Natural killer cell (primary cell): ENCODE measurements at regions not wholly inside any gene's neighbourhood (a gene's known extent, or its start where the extent isn't known, plus 50 kb on each side); places are given as distances from the start of the nearest gene placed in this dataset.

Experiments used
- ATAC-seq, 3 donors: fragments of 150-1000 bp in 2 of 3; fragments of 200-7000 bp in 1 of 3; cut with Tn5 transposase; 1 replicate in 1 of 3; 2 replicates in 2 of 3; pipeline ENCODE4 v1.10.0; 2021; ENCODE audit warnings: mild to moderate bottlenecking in 2 of 3, moderate library complexity in 2 of 3
- DNase-seq, 2 donors: peaks; one replicate each; pipeline versions ENCODE4 v3.0.0 to v3.0.0-alpha.2; 2013 to 2021; ENCODE audit warnings: mixed read lengths in 1 of 2
- H3K27ac ChIP-seq: one replicate; pipeline ENCODE4 v1.5.1; 2013; ENCODE audit warnings: mild to moderate bottlenecking, low read length
- H3K27me3 ChIP-seq: one replicate; pipeline ENCODE4 v1.6.1; 2013; ENCODE audit warnings: low read length; ENCODE audit not compliant: control insufficient read depth, insufficient read depth
- H3K36me3 ChIP-seq: one replicate; pipeline ENCODE4 v1.6.1; 2013; ENCODE audit warnings: low read length; ENCODE audit not compliant: control insufficient read depth, insufficient read depth
- H3K4me1 ChIP-seq: one replicate; pipeline ENCODE4 v1.6.1; 2013; ENCODE audit warnings: low read length; ENCODE audit not compliant: control insufficient read depth, insufficient read depth
- H3K4me3 ChIP-seq: one replicate; pipeline ENCODE4 v1.5.1; 2013; ENCODE audit warnings: low read length
- H3K9me3 ChIP-seq: one replicate; pipeline ENCODE4 v1.6.1; 2013; ENCODE audit warnings: low read length; ENCODE audit not compliant: control insufficient read depth, insufficient read depth
- H3K27ac Mint-ChIP-seq, 2 donors: one replicate each; pipeline ENCODE4 v1.8.0; 2022; ENCODE audit warnings: mild to moderate bottlenecking in 2 of 2, mixed read lengths in 2 of 2, moderate library complexity in 1 of 2
- H3K27me3 Mint-ChIP-seq, 2 donors: one replicate each; pipeline ENCODE4 v1.8.0; 2022; ENCODE audit warnings: low read depth in 2 of 2, mixed read lengths in 2 of 2
- H3K36me3 Mint-ChIP-seq: one replicate; pipeline ENCODE4 v1.8.0; 2022; ENCODE audit warnings: mixed read lengths
- H3K4me1 Mint-ChIP-seq, 2 donors: one replicate each; pipeline ENCODE4 v1.8.0; 2022; ENCODE audit warnings: mixed read lengths in 2 of 2
- H3K4me3 Mint-ChIP-seq: one replicate; pipeline ENCODE4 v1.8.0; 2022; ENCODE audit warnings: mild to moderate bottlenecking, moderate library complexity, mixed read lengths
- H3K9me3 Mint-ChIP-seq, 2 donors: one replicate each; pipeline ENCODE4 v1.8.0; 2022; ENCODE audit warnings: mixed read lengths in 2 of 2
- WGBS: methylation state at CpG from one replicate; pipeline ENCODE4 v1.1.7; 2013; ENCODE audit warnings: missing lambda C conversion rate; ENCODE audit not compliant: insufficient coverage; 5-methylcytosine and 5-hydroxymethylcytosine counted together
- intact Hi-C: fragments of 100-400 bp; cut with micrococcal nuclease; formaldehyde crosslinking; loops from one replicate; pipeline ENCODE4 v1.14.2; 2022
- TF ChIP-seq, protein P1 (sequence below): fragments of 200-600 bp; IDR thresholded peaks from one replicate; pipeline ENCODE4 v1.8.0; 2022; ENCODE audit warnings: antibody characterized with exemption

DNA sequence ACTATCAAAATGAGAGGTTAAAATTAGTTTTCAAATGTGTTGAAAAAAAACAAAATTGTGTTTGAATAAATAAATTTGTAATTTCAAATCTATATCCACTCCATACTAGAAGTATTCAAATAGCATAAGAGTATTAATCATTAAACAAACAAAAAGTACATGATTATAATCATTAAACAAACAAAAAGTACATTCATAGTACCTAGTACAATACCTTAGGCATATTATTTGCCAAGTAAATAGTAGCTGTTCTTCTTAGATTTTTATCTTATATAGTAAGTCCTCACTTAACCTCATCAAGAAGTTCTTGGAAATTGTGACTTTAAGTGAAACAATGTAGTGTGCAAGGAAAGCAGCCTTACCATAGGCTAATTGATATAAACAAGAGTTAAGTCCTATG, 349.3 kb upstream of the VWC2 start:
- intact Hi-C loops, result no loop called here
- no peak overlapping the region for H3K4me3 Mint-ChIP-seq
- no peak overlapping the region for H3K27ac ChIP-seq
- no peak overlapping the region for H3K4me3 ChIP-seq
- ATAC-seq (no peak), DNase-seq (no peak)
- H3K27me3 ChIP-seq, result no peaks in the 10 kb centered on the region
- peaks cover 4 to 11% of the 10 kb centered on the region in 2 donors for H3K9me3 Mint-ChIP-seq
- H3K4me1 ChIP-seq, result no peaks in the 10 kb centered on the region
- H3K27me3 Mint-ChIP-seq, result no peaks in the 10 kb centered on the region
- H3K4me1 Mint-ChIP-seq, result no peaks in the 10 kb centered on the region
- H3K36me3 Mint-ChIP-seq, result no peaks in the 10 kb centered on the region
- no peaks in the 10 kb centered on the region for H3K9me3 ChIP-seq
- TF ChIP-seq, protein P1, sequence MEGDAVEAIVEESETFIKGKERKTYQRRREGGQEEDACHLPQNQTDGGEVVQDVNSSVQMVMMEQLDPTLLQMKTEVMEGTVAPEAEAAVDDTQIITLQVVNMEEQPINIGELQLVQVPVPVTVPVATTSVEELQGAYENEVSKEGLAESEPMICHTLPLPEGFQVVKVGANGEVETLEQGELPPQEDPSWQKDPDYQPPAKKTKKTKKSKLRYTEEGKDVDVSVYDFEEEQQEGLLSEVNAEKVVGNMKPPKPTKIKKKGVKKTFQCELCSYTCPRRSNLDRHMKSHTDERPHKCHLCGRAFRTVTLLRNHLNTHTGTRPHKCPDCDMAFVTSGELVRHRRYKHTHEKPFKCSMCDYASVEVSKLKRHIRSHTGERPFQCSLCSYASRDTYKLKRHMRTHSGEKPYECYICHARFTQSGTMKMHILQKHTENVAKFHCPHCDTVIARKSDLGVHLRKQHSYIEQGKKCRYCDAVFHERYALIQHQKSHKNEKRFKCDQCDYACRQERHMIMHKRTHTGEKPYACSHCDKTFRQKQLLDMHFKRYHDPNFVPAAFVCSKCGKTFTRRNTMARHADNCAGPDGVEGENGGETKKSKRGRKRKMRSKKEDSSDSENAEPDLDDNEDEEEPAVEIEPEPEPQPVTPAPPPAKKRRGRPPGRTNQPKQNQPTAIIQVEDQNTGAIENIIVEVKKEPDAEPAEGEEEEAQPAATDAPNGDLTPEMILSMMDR, result no peak
- no peak overlapping the region for H3K27ac Mint-ChIP-seq
- no peaks in the 10 kb centered on the region for H3K36me3 ChIP-seq

DNA sequence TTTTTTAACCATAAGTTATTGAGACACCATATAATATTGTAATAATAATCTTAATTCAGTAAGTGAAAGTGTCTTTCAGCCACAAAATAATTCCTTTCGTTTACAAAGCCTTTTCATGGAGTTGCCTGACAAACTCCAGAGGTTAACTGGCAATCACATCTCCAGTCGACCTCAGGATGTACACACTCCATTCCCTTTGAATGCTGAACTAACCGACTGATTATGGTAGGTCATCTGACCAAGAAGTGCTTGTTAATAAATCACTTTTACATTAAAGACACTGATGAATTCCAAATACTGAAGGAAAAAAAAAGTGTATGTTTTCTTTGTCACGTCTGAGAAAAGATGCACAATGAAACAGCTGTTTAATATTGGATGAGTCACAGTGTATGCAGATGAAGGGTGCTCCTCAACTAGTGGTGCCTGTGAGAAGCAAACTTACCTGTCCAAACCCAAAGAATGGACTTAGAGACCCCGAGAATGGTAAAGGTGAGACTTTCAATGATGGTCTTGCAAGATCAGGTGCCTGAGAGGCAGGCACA, 348.1 kb upstream of the VWC2 start:
- H3K27me3 Mint-ChIP-seq, result no peaks in the 10 kb centered on the region
- H3K36me3 Mint-ChIP-seq, result no peaks in the 10 kb centered on the region
- H3K27ac Mint-ChIP-seq, result no peak overlapping the region
- TF ChIP-seq, protein P1, result no peak
- no peak overlapping the region for H3K4me3 Mint-ChIP-seq
- Histone ChIP-seq H3K27ac (no peak overlapping the region), H3K4me1 (no peaks in the 10 kb centered on the region), H3K27me3 (no peaks in the 10 kb centered on the region), H3K4me3 (no peak overlapping the region), H3K9me3 (no peaks in the 10 kb centered on the region), H3K36me3 (no peaks in the 10 kb centered on the region)
- no peak for DNase-seq
- H3K9me3 Mint-ChIP-seq, result peaks cover 5 to 9% of the 10 kb centered on the region in 2 donors
- no peak for ATAC-seq
- no peaks in the 10 kb centered on the region for H3K4me1 Mint-ChIP-seq
- intact Hi-C loops, result no loop called here
- WGBS, result 69% methylated on average over 5 of the region's 5 CpGs

DNA sequence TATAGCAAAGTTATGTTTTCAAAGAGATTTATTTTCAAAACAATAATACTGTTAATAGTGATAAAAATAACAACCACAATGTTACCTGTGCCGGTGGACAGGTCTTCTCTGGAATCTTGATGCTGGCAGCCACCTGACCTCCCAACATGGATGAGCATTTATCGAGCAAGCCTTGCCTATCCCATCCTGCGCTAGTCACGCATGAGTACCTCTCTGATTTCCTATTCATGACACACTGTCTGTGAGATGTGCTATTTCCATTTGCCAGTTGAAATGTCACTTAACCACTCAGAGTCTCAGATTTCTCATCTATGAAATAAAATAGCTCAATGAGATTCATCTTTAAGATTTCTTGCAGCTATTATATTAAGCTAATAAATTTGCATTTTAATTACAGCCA, 341.2 kb upstream of the VWC2 start:
- no peaks in the 10 kb centered on the region for H3K27me3 ChIP-seq
- Mint-ChIP-seq H3K27ac (no peak overlapping the region), H3K27me3 (no peaks in the 10 kb centered on the region), H3K4me3 (no peak overlapping the region), H3K4me1 (no peaks in the 10 kb centered on the region), H3K9me3 (peaks cover 3 to 9% of the 10 kb centered on the region in 2 donors), H3K36me3 (no peaks in the 10 kb centered on the region)
- H3K36me3 ChIP-seq, result no peaks in the 10 kb centered on the region
- H3K4me3 ChIP-seq, result no peak overlapping the region
- ATAC-seq (no peak), DNase-seq (no peak)
- H3K27ac ChIP-seq, result no peak overlapping the region
- H3K4me1 ChIP-seq, result no peaks in the 10 kb centered on the region
- 96% methylated on average over 4 of the region's 4 CpGs for WGBS
- TF ChIP-seq, protein P1, result no peak
- intact Hi-C loops, result no loop called here
- H3K9me3 ChIP-seq, result no peaks in the 10 kb centered on the region

DNA sequence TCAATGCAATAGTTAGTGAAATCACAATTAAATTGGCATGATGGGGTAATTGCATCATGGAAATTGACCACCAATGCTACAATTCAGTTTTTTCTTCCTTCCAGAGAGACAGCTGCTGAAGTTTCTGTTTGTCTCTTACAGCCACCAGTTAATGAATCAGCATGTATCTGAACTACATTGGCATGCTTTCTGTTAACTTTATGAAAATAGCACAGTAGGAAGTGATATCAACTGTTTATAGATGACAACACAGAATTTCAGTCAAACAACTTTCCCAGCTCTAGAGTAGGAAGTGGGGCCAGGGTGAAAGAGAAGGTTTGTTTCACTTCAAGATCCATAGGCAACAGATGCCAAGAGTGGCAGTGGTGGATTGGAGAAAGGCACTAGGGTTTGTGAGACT, 339.6 kb upstream of the VWC2 start:
- no peak overlapping the region for H3K4me3 Mint-ChIP-seq
- no peaks in the 10 kb centered on the region for H3K4me1 Mint-ChIP-seq
- Histone ChIP-seq H3K4me3 (no peak overlapping the region), H3K27me3 (no peaks in the 10 kb centered on the region), H3K36me3 (no peaks in the 10 kb centered on the region), H3K27ac (no peak overlapping the region), H3K4me1 (no peaks in the 10 kb centered on the region), H3K9me3 (no peaks in the 10 kb centered on the region)
- DNase-seq, result no peak
- no peak for ATAC-seq
- H3K27ac Mint-ChIP-seq, result no peak overlapping the region
- no peaks in the 10 kb centered on the region for H3K27me3 Mint-ChIP-seq
- intact Hi-C loops, result no loop called here
- TF ChIP-seq, protein P1, result no peak
- H3K9me3 Mint-ChIP-seq, result peaks cover 0 to 9% of the 10 kb centered on the region in 2 donors
- H3K36me3 Mint-ChIP-seq, result no peaks in the 10 kb centered on the region
